H1 (cell line): ENCODE measurements at regions not wholly inside any gene's neighbourhood (a gene's known extent, or its start where the extent isn't known, plus 50 kb on each side); places are given as distances from the start of the nearest gene placed in this dataset.
"Not testable (repeated sequence)": the region's sequence is repeated elsewhere in the genome, so short reads cannot be mapped to it uniquely, and the experiment has no call there.

ENCODE experiments used
- CTCF ChIA-PET: fragments of 300-600 bp; sonication (Branson Sonifier 250); formaldehyde crosslinking; loops from one replicate; lab custom pipeline; 2021; ENCODE audit not compliant: partially characterized antibody; lab: Charles Lee
- POLR2A ChIA-PET: fragments of 300-600 bp; sonication (Branson Sonifier 250); formaldehyde crosslinking; loops from one replicate; lab custom pipeline; 2021; ENCODE audit warnings: inconsistent platforms; ENCODE audit not compliant: partially characterized antibody; lab: Charles Lee
- DNase-seq, 2 experiments: peaks; one replicate each; pipeline versions ENCODE4 v3.0.0 to v3.0.0-alpha.2; 2010 to 2022; ENCODE audit warnings: low spot score in 2 of 2, low read depth in 1 of 2, mixed read lengths in 1 of 2
- FAIRE-seq: peaks from 2 replicates; lab custom pipeline; 2011; peaks lifted over from hg19 to GRCh38; lab: Jason Lieb, UNC
- H2AFZ ChIP-seq: 2 replicates; pipeline ENCODE4 v1.8.1; 2012; ENCODE audit warnings: low read length, inconsistent platforms
- H2AK5ac ChIP-seq: 2 replicates; pipeline ENCODE4 v1.6.1; 2013; ENCODE audit warnings: low read depth, low read length
- H2BK120ac ChIP-seq: replicated peaks from 2 replicates; pipeline ENCODE3; 2013; ENCODE audit warnings: low read depth, low read length, inconsistent platforms
- H2BK12ac ChIP-seq: 2 replicates; pipeline ENCODE4 v1.6.1; 2013; ENCODE audit warnings: low read depth, low read length
- H2BK15ac ChIP-seq: 2 replicates; pipeline ENCODE4 v1.6.1; 2013; ENCODE audit warnings: low read length
- H2BK20ac ChIP-seq: 2 replicates; pipeline ENCODE4 v1.6.1; 2013; ENCODE audit warnings: low read length
- H2BK5ac ChIP-seq: 2 replicates; pipeline ENCODE4 v1.6.1; 2013; ENCODE audit warnings: low read depth, low read length
- H3K14ac ChIP-seq: 2 replicates; pipeline ENCODE4 v1.6.1; 2013; ENCODE audit warnings: inconsistent platforms; ENCODE audit not compliant: insufficient read length
- H3K18ac ChIP-seq: 2 replicates; pipeline ENCODE4 v1.6.1; 2013; ENCODE audit warnings: low read length; ENCODE audit errors: extremely low read depth
- H3K23ac ChIP-seq: 2 replicates; pipeline ENCODE4 v1.6.1; 2013; ENCODE audit warnings: inconsistent platforms; ENCODE audit not compliant: insufficient read length
- H3K23me2 ChIP-seq: 2 replicates; pipeline ENCODE4 v1.6.1; 2013; ENCODE audit warnings: low read depth, low read length
- H3K27ac ChIP-seq: 2 replicates; pipeline ENCODE4 v1.6.1; 2011; ENCODE audit warnings: low read depth, low read length, inconsistent platforms
- H3K27me3 ChIP-seq, 4 experiments: replicated peaks in 1 of 4; 1 replicate in 1 of 4; 2 replicates in 3 of 4; pipeline versions ENCODE4 v1.6.1 to v1.8.1; 2011 to 2013; ENCODE audit warnings: low read length in 3 of 4, mild to moderate bottlenecking in 3 of 4, inconsistent platforms in 2 of 4, mixed read lengths in 2 of 4, moderate library complexity in 1 of 4; ENCODE audit not compliant: control insufficient read depth in 3 of 4, insufficient read depth in 3 of 4; ENCODE audit errors: extremely low read depth in 1 of 4
- H3K36me3 ChIP-seq, 4 experiments: 2 replicates each; pipeline versions ENCODE4 v1.6.1 to v1.8.1; 2011 to 2013; ENCODE audit warnings: mild to moderate bottlenecking in 4 of 4, low read length in 3 of 4, moderate library complexity in 2 of 4, control low read depth in 1 of 4, inconsistent platforms in 1 of 4; ENCODE audit not compliant: insufficient read depth in 4 of 4, control insufficient read depth in 2 of 4
- H3K4ac ChIP-seq: replicated peaks from 2 replicates; pipeline ENCODE3; 2013; ENCODE audit warnings: low read length, low read depth, mixed read lengths, inconsistent platforms; ENCODE audit not compliant: insufficient read length
- H3K4me1 ChIP-seq, 4 experiments: replicated peaks in 1 of 4; 1 replicate in 1 of 4; 2 replicates in 3 of 4; pipeline versions ENCODE4 v1.6.1 to v1.8.1; 2011 to 2013; ENCODE audit warnings: low read length in 3 of 4, inconsistent platforms in 2 of 4, mixed read lengths in 1 of 4; ENCODE audit not compliant: insufficient read depth in 4 of 4, control insufficient read depth in 3 of 4
- H3K4me2 ChIP-seq, 2 experiments: 2 replicates each; pipeline versions ENCODE4 v1.6.1 to v1.8.1; 2011 to 2013; ENCODE audit warnings: low read depth in 2 of 2, low read length in 2 of 2, control low read depth in 1 of 2, inconsistent platforms in 1 of 2, mild to moderate bottlenecking in 1 of 2; ENCODE audit not compliant: insufficient read depth in 1 of 2
- H3K4me3 ChIP-seq, 4 experiments: fragments of 200-600, 300-600 bp in 1 of 4; sonication (generic), shearing (Covaris generic), sonication (Bioruptor Twin) in 1 of 4; 2 replicates each; pipeline versions ENCODE4 v1.5.1 to v1.8.1; 2011 to 2016; ENCODE audit warnings: low read length in 4 of 4, low read depth in 3 of 4, control low read depth in 2 of 4, inconsistent platforms in 2 of 4, mild to moderate bottlenecking in 2 of 4, mixed read lengths in 1 of 4, moderate library complexity in 1 of 4; ENCODE audit not compliant: insufficient read depth in 2 of 4; ENCODE audit errors: extremely low read depth in 1 of 4
- H3K56ac ChIP-seq: replicated peaks from 2 replicates; pipeline ENCODE3; 2013; ENCODE audit warnings: low read depth, mild to moderate bottlenecking, mixed read lengths, low read length, inconsistent platforms; ENCODE audit not compliant: insufficient read length
- H3K79me1 ChIP-seq: 2 replicates; pipeline ENCODE4 v1.6.1; 2013; ENCODE audit warnings: low read depth, low read length, control low read depth
- H3K79me2 ChIP-seq, 2 experiments: 2 replicates each; pipeline versions ENCODE4 v1.6.1 to v1.8.1; 2012 to 2013; ENCODE audit warnings: low read length in 2 of 2, mild to moderate bottlenecking in 2 of 2, inconsistent platforms in 1 of 2; ENCODE audit not compliant: insufficient read depth in 2 of 2, control insufficient read depth in 1 of 2
- H3K9ac ChIP-seq, 4 experiments: replicated peaks in 1 of 4; 1 replicate in 1 of 4; 2 replicates in 3 of 4; pipeline versions ENCODE4 v1.6.1 to v1.8.1; 2011 to 2013; ENCODE audit warnings: low read depth in 3 of 4, low read length in 3 of 4, control low read depth in 2 of 4, mild to moderate bottlenecking in 2 of 4, moderate library complexity in 2 of 4, inconsistent platforms in 1 of 4; ENCODE audit errors: extremely low read depth in 1 of 4
- H3K9me3 ChIP-seq, 2 experiments: 2 replicates each; pipeline versions ENCODE4 v1.6.1 to v1.8.1; 2012 to 2013; ENCODE audit warnings: mild to moderate bottlenecking in 2 of 2, moderate library complexity in 2 of 2, control low read depth in 1 of 2, inconsistent platforms in 1 of 2, low read depth in 1 of 2, low read length in 1 of 2, mixed read lengths in 1 of 2; ENCODE audit not compliant: insufficient read depth in 2 of 2
- H4K20me1 ChIP-seq, 2 experiments: replicated peaks in 1 of 2; 2 replicates each; pipeline versions ENCODE3 to v1.8.1; 2011 to 2013; ENCODE audit warnings: inconsistent platforms in 2 of 2, low read length in 2 of 2, mild to moderate bottlenecking in 1 of 2; ENCODE audit not compliant: insufficient read depth in 2 of 2, control insufficient read depth in 1 of 2
- H4K5ac ChIP-seq: 2 replicates; pipeline ENCODE4 v1.6.1; 2013; ENCODE audit warnings: low read length, low read depth, mixed read lengths, inconsistent platforms; ENCODE audit not compliant: insufficient read length
- H4K8ac ChIP-seq: 2 replicates; pipeline ENCODE4 v1.8.0; 2013; ENCODE audit warnings: mild to moderate bottlenecking, moderate library complexity, low read length, inconsistent platforms; ENCODE audit not compliant: insufficient read depth; ENCODE audit errors: extremely low read depth
- H4K91ac ChIP-seq: replicated peaks from 2 replicates; pipeline ENCODE3; 2013; ENCODE audit warnings: low read length, mixed read lengths, inconsistent platforms; ENCODE audit not compliant: insufficient read length
- WGBS, 2 experiments: shearing (Covaris generic) in 1 of 2; methylation state at CpG; one replicate each; pipeline versions ENCODE4 v1.1.6 to v1.1.7; 2013 to 2015; ENCODE audit warnings: low lambda C conversion rate in 2 of 2, mixed read lengths in 2 of 2, inconsistent platforms in 1 of 2, low coverage in 1 of 2, missing lambda C conversion rate in 1 of 2; ENCODE audit not compliant: insufficient replicate concordance in 2 of 2, insufficient coverage in 1 of 2, insufficient read length in 1 of 2; ENCODE audit errors: extremely low coverage in 1 of 2, missing lambda C conversion rate in 1 of 2; 5-methylcytosine and 5-hydroxymethylcytosine counted together

- H3K23ac ChIP-seq, H2BK20ac ChIP-seq, H3K4ac ChIP-seq, H3K56ac ChIP-seq, H3K27ac ChIP-seq, POLR2A ChIA-PET, H3K23me2 ChIP-seq, H2BK120ac ChIP-seq, H4K5ac ChIP-seq, H4K20me1 ChIP-seq, H3K79me1 ChIP-seq, H3K9ac ChIP-seq, H3K4me3 ChIP-seq, H3K4me2 ChIP-seq, H2AFZ ChIP-seq, H3K79me2 ChIP-seq, H3K4me1 ChIP-seq, H3K18ac ChIP-seq, H3K9me3 ChIP-seq, H3K14ac ChIP-seq, H4K91ac ChIP-seq, DNase-seq, FAIRE-seq, H2AK5ac ChIP-seq, H3K27me3 ChIP-seq, H3K36me3 ChIP-seq, H4K8ac ChIP-seq, H2BK15ac ChIP-seq, H2BK5ac ChIP-seq, H2BK12ac ChIP-seq: not testable (repeated sequence)
- CTCF ChIA-PET, result interaction anchor here (1.4 to 1.8 kb wide), 3 partner anchors 9 to 628 kb away, joined by 3 to 9 read pairs (median 5); no protein-coding TSS in a partner anchor
- WGBS, 2 experiments, result 100% methylated on average over 1 of the region's 3 CpGs; no CpG with 5 or more reads in 1 of the 2 experiments
Measured at GRCh38 chr13:40054422-40054821, 399.0 kb downstream of the COG6 start.
